ENCODE measurements at regions not wholly inside any gene's neighbourhood (a gene's known extent, or its start where the extent isn't known, plus 50 kb on each side); places are given as distances from the start of the nearest gene placed in this dataset.

- TF ChIP-seq POLR2AphosphoS5 (IDR thresholded peaks at IDR 0.05; ENCODE audit: borderline replicate concordance, low read depth, low read length) (no peak), EZH2 (IDR thresholded peaks at IDR 0.05) (no peak)
These were observed 118.4 kb downstream of the ETAA1 start for GRCh38 chr2:67515538-67515937.

Data from SK-N-MC (cell line).